Natural killer cell (primary cell): ENCODE measurements at regions not wholly inside any gene's neighbourhood (a gene's known extent, or its start where the extent isn't known, plus 50 kb on each side); places are given as distances from the start of the nearest gene placed in this dataset.
"Not testable (repeated sequence)": the region's sequence is repeated elsewhere in the genome, so short reads cannot be mapped to it uniquely, and the experiment has no call there.

Experiments
- ATAC-seq, 3 donors: fragments of 150-1000 bp in 2 of 3; fragments of 200-7000 bp in 1 of 3; cut with Tn5 transposase; 1 replicate in 1 of 3; 2 replicates in 2 of 3; pipeline ENCODE4 v1.10.0; 2021; ENCODE audit warnings: mild to moderate bottlenecking in 2 of 3, moderate library complexity in 2 of 3
- DNase-seq, 2 donors: peaks; one replicate each; pipeline versions ENCODE4 v3.0.0 to v3.0.0-alpha.2; 2013 to 2021; ENCODE audit warnings: mixed read lengths in 1 of 2
- H3K27ac ChIP-seq: one replicate; pipeline ENCODE4 v1.5.1; 2013; ENCODE audit warnings: mild to moderate bottlenecking, low read length
- H3K27me3 ChIP-seq: one replicate; pipeline ENCODE4 v1.6.1; 2013; ENCODE audit warnings: low read length; ENCODE audit not compliant: control insufficient read depth, insufficient read depth
- H3K36me3 ChIP-seq: one replicate; pipeline ENCODE4 v1.6.1; 2013; ENCODE audit warnings: low read length; ENCODE audit not compliant: control insufficient read depth, insufficient read depth
- H3K4me1 ChIP-seq: one replicate; pipeline ENCODE4 v1.6.1; 2013; ENCODE audit warnings: low read length; ENCODE audit not compliant: control insufficient read depth, insufficient read depth
- H3K4me3 ChIP-seq: one replicate; pipeline ENCODE4 v1.5.1; 2013; ENCODE audit warnings: low read length
- H3K9me3 ChIP-seq: one replicate; pipeline ENCODE4 v1.6.1; 2013; ENCODE audit warnings: low read length; ENCODE audit not compliant: control insufficient read depth, insufficient read depth
- H3K27ac Mint-ChIP-seq, 2 donors: one replicate each; pipeline ENCODE4 v1.8.0; 2022; ENCODE audit warnings: mild to moderate bottlenecking in 2 of 2, mixed read lengths in 2 of 2, moderate library complexity in 1 of 2
- H3K27me3 Mint-ChIP-seq, 2 donors: one replicate each; pipeline ENCODE4 v1.8.0; 2022; ENCODE audit warnings: low read depth in 2 of 2, mixed read lengths in 2 of 2
- H3K36me3 Mint-ChIP-seq: one replicate; pipeline ENCODE4 v1.8.0; 2022; ENCODE audit warnings: mixed read lengths
- H3K4me1 Mint-ChIP-seq, 2 donors: one replicate each; pipeline ENCODE4 v1.8.0; 2022; ENCODE audit warnings: mixed read lengths in 2 of 2
- H3K4me3 Mint-ChIP-seq: one replicate; pipeline ENCODE4 v1.8.0; 2022; ENCODE audit warnings: mild to moderate bottlenecking, moderate library complexity, mixed read lengths
- H3K9me3 Mint-ChIP-seq, 2 donors: one replicate each; pipeline ENCODE4 v1.8.0; 2022; ENCODE audit warnings: mixed read lengths in 2 of 2
- WGBS: methylation state at CpG from one replicate; pipeline ENCODE4 v1.1.7; 2013; ENCODE audit warnings: missing lambda C conversion rate; ENCODE audit not compliant: insufficient coverage; 5-methylcytosine and 5-hydroxymethylcytosine counted together
- intact Hi-C: fragments of 100-400 bp; cut with micrococcal nuclease; formaldehyde crosslinking; loops from one replicate; pipeline ENCODE4 v1.14.2; 2022
- TF ChIP-seq, protein P1 (sequence below): fragments of 200-600 bp; IDR thresholded peaks from one replicate; pipeline ENCODE4 v1.8.0; 2022; ENCODE audit warnings: antibody characterized with exemption

DNA sequence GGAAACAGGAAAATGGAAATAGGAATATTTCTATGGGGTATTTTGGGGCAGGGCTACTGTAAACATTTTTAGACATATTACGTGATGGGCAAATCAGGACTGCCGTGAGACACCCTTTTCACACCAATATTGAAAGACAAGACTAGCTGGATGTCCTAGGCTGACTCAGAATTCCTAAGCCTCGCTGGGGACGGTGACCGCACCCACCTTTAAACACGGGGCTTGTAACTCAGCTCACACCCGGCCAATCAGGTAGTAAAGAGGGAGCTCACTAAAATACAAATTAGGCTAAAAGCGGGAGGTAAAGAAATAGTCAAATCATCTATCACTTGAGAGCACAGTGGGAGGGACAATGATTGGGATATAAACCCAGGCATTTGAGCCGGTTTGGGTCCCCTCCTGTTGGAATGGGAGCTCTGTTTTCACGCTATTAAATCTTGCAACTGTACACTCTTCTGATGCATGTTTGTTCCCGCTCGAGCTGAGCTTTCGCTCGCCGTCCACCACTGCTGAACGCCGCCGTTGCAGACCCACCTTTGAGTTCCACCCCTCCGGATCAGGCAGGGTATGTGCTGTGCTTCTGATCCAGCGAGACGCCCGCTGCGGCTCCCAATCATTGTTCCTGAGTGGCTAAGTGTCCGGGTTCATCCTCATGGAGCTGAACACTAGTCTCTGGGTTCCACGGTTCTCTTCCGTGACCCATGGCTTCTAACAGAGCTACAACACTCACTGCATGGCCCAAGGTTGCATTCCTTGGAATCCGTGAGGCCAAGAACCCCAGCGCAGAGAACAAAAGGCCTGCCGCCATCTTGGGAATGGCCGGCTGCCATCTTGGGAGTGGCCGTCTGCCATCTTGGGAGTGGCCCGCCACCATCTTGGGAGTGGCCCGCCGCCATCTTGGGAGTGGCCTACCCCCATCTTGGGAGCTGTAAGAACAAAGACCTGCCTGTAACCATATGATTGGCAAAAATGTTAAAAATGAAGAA lies 152.6 kb downstream of the CRLF2 start:
- Histone ChIP-seq H3K4me3 (no peak overlapping the region), H3K27ac (no peak overlapping the region), H3K27me3 (no peaks in the 10 kb centered on the region), H3K36me3 (no peaks in the 10 kb centered on the region), H3K9me3 (peaks cover 5% of the 10 kb centered on the region), H3K4me1 (no peaks in the 10 kb centered on the region)
- DNase-seq: no peak
- intact Hi-C loops: no loop called here
- WGBS: 91% methylated on average over 34 of the region's 34 CpGs
- no peaks in the 10 kb centered on the region for H3K4me1 Mint-ChIP-seq
- TF ChIP-seq, protein P1, sequence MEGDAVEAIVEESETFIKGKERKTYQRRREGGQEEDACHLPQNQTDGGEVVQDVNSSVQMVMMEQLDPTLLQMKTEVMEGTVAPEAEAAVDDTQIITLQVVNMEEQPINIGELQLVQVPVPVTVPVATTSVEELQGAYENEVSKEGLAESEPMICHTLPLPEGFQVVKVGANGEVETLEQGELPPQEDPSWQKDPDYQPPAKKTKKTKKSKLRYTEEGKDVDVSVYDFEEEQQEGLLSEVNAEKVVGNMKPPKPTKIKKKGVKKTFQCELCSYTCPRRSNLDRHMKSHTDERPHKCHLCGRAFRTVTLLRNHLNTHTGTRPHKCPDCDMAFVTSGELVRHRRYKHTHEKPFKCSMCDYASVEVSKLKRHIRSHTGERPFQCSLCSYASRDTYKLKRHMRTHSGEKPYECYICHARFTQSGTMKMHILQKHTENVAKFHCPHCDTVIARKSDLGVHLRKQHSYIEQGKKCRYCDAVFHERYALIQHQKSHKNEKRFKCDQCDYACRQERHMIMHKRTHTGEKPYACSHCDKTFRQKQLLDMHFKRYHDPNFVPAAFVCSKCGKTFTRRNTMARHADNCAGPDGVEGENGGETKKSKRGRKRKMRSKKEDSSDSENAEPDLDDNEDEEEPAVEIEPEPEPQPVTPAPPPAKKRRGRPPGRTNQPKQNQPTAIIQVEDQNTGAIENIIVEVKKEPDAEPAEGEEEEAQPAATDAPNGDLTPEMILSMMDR: no peak
- no peaks in the 10 kb centered on the region for H3K36me3 Mint-ChIP-seq
- H3K4me3 Mint-ChIP-seq: no peak overlapping the region
- no peak overlapping the region for H3K27ac Mint-ChIP-seq
- ATAC-seq: no peak
- H3K27me3 Mint-ChIP-seq: peaks cover 0 to 5% of the 10 kb centered on the region in 2 donors
- H3K9me3 Mint-ChIP-seq: no peaks in the 10 kb centered on the region

- DNase-seq, H3K9me3 Mint-ChIP-seq: not testable (repeated sequence)
Observed at GRCh38 chrX:1053600-1053999, 158.8 kb downstream of the CRLF2 start.

GRCh38 chrX:1053072-1053471 lies 159.4 kb downstream of the CRLF2 start:
- intact Hi-C loops: no loop called here
- no peak overlapping the region for H3K27ac Mint-ChIP-seq
- Histone ChIP-seq H3K4me3 (no peak overlapping the region), H3K27ac (no peak overlapping the region), H3K4me1 (no peaks in the 10 kb centered on the region), H3K36me3 (no peaks in the 10 kb centered on the region), H3K27me3 (no peaks in the 10 kb centered on the region), H3K9me3 (peaks cover 9% of the 10 kb centered on the region)
- H3K27me3 Mint-ChIP-seq: no peaks in the 10 kb centered on the region
- no peak overlapping the region for H3K4me3 Mint-ChIP-seq
- TF ChIP-seq, protein P1: no peak
- H3K9me3 Mint-ChIP-seq: no peaks in the 10 kb centered on the region
- 90% methylated on average over 2 of the region's 2 CpGs for WGBS
- DNase-seq (no peak), ATAC-seq (no peak)
- H3K36me3 Mint-ChIP-seq: no peaks in the 10 kb centered on the region
- no peaks in the 10 kb centered on the region for H3K4me1 Mint-ChIP-seq

More at GRCh38 chrX:1053600-1053999, 158.8 kb downstream of the CRLF2 start:
- H3K27ac Mint-ChIP-seq, H3K4me3 ChIP-seq, H3K4me3 Mint-ChIP-seq, H3K27me3 Mint-ChIP-seq, H3K9me3 ChIP-seq, H3K36me3 ChIP-seq, ATAC-seq, H3K4me1 Mint-ChIP-seq, H3K36me3 Mint-ChIP-seq, intact Hi-C loops, H3K27me3 ChIP-seq, H3K4me1 ChIP-seq, H3K27ac ChIP-seq: not testable (repeated sequence)
- 94% methylated on average over 2 of the region's 2 CpGs for WGBS

DNA sequence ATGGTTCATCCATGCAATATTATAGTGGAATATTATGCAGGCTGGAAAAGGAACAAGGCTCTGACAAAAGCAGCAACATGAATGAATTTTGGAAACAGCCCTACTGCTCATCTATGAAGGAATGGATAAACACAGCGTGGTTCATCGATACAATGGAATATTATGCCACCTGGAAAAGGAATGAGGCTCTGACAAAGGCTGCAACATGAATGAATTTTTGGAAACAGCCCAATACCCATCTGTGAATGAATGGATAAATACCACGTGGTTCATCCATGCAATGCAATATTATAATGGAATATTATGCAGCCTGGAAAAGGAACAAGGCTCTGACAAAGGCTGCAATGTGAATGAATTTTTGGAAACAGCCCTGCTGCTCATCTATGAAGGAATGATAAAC lies 160.4 kb downstream of the CRLF2 start:
- WGBS: 89% methylated on average over 3 of the region's 3 CpGs
- no peaks in the 10 kb centered on the region for H3K36me3 Mint-ChIP-seq
- H3K4me1 ChIP-seq: no peaks in the 10 kb centered on the region
- H3K4me3 Mint-ChIP-seq: no peak overlapping the region
- no peak overlapping the region for H3K27ac Mint-ChIP-seq
- H3K9me3 Mint-ChIP-seq: peaks cover 0 to 4% of the 10 kb centered on the region in 2 donors
- H3K27me3 ChIP-seq: no peaks in the 10 kb centered on the region
- TF ChIP-seq, protein P1: no peak
- no peaks in the 10 kb centered on the region for H3K4me1 Mint-ChIP-seq
- no peak overlapping the region for H3K27ac ChIP-seq
- H3K9me3 ChIP-seq: peaks cover 12% of the 10 kb centered on the region
- intact Hi-C loops: no loop called here
- ATAC-seq (no peak), DNase-seq (no peak)
- no peaks in the 10 kb centered on the region for H3K36me3 ChIP-seq
- H3K27me3 Mint-ChIP-seq: no peaks in the 10 kb centered on the region
- H3K4me3 ChIP-seq: no peak overlapping the region
